HG03280 (cell line): ENCODE measurements at regions not wholly inside any gene's neighbourhood (a gene's known extent, or its start where the extent isn't known, plus 50 kb on each side); places are given as distances from the start of the nearest gene placed in this dataset.

Experiments
- ATAC-seq: cut with Tn5 transposase; IDR thresholded peaks from one replicate; pipeline ENCODE4 v1.9.1; 2021; ENCODE audit warnings: mild to moderate bottlenecking, moderate library complexity; ENCODE audit not compliant: unreplicated experiment

GRCh38 chr20:56865055-56865454, 235.9 kb downstream of the TFAP2C start:
- no peak for ATAC-seq

- no peak for ATAC-seq
Observed at GRCh38 chr20:56867128-56867527, 238.0 kb downstream of the TFAP2C start.

GRCh38 chr20:56868746-56869145, 239.6 kb downstream of the TFAP2C start:
- no peak for ATAC-seq

GRCh38 chr20:56870271-56870670, 241.2 kb downstream of the TFAP2C start:
- no peak for ATAC-seq

- no peak for ATAC-seq
Observed at GRCh38 chr20:56871691-56872090, 242.6 kb downstream of the TFAP2C start.

- ATAC-seq: no peak
Observed at GRCh38 chr20:56872620-56873458, 243.7 kb downstream of the TFAP2C start.

GRCh38 chr20:56873836-56874235, 244.7 kb downstream of the TFAP2C start:
- no peak for ATAC-seq

- ATAC-seq: no peak
Observed at GRCh38 chr20:56875052-56875659, 246.1 kb downstream of the TFAP2C start.

- ATAC-seq: no peak
Observed at GRCh38 chr20:56875803-56876202, 246.7 kb downstream of the TFAP2C start.

GRCh38 chr20:56885521-56885920, 256.4 kb downstream of the TFAP2C start:
- ATAC-seq: no peak

- no peak for ATAC-seq
Observed at GRCh38 chr20:56890011-56890410, 260.9 kb downstream of the TFAP2C start.

GRCh38 chr20:56893226-56893917, 264.3 kb downstream of the TFAP2C start:
- ATAC-seq: no peak

- no peak for ATAC-seq
Observed at GRCh38 chr20:56896447-56896846, 267.3 kb downstream of the TFAP2C start.

- no peak for ATAC-seq
Observed at GRCh38 chr20:56897318-56897957, 268.3 kb downstream of the TFAP2C start.

- ATAC-seq: no peak
Observed at GRCh38 chr20:56897958-56898349, 268.8 kb downstream of the TFAP2C start.

- no peak for ATAC-seq
Observed at GRCh38 chr20:56899506-56899905, 270.4 kb downstream of the TFAP2C start.

- no peak for ATAC-seq
Observed at GRCh38 chr20:56900252-56900651, 271.1 kb downstream of the TFAP2C start.

GRCh38 chr20:56903421-56903820, 274.3 kb downstream of the TFAP2C start:
- no peak for ATAC-seq

GRCh38 chr20:56903858-56904257, 274.8 kb downstream of the TFAP2C start:
- no peak for ATAC-seq

- no peak for ATAC-seq
Observed at GRCh38 chr20:56909918-56910714, 281.0 kb downstream of the TFAP2C start.

- ATAC-seq: no peak
Observed at GRCh38 chr20:56911946-56912345, 282.8 kb downstream of the TFAP2C start.
